HTR-8/SVneo (cell line): ENCODE measurements at regions not wholly inside any gene's neighbourhood (a gene's known extent, or its start where the extent isn't known, plus 50 kb on each side); places are given as distances from the start of the nearest gene placed in this dataset.
"Not testable (repeated sequence)": the region's sequence is repeated elsewhere in the genome, so short reads cannot be mapped to it uniquely, and the experiment has no call there.

Experiments
- DNase-seq: peaks from one replicate; pipeline ENCODE4 v3.0.0; 2011; ENCODE audit warnings: low spot score, mixed read lengths; ENCODE audit not compliant: insufficient read length
- FAIRE-seq: peaks from 2 replicates; lab custom pipeline; 2011; peaks lifted over from hg19 to GRCh38; lab: Jason Lieb, UNC

DNA sequence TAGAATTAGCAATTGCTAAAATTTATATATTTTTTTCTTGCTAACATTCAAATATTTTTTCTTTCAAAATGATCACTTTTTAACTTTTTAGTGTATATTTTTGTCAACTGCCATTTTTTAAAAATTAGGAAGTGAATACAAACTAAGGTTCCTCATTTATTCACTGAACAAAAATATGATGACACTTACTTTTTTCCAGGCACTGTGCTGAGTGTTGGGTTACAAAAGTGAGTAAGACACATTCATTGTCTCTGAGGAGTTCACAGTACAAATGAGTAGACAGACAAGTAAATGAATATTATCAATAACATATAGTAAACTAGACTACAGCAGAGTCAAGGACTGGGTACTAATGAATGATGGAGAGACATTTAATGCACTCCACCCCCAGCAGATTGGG is 543.5 kb downstream of the PDHA2 start:
- no peak for DNase-seq
- FAIRE-seq = no peak

DNA sequence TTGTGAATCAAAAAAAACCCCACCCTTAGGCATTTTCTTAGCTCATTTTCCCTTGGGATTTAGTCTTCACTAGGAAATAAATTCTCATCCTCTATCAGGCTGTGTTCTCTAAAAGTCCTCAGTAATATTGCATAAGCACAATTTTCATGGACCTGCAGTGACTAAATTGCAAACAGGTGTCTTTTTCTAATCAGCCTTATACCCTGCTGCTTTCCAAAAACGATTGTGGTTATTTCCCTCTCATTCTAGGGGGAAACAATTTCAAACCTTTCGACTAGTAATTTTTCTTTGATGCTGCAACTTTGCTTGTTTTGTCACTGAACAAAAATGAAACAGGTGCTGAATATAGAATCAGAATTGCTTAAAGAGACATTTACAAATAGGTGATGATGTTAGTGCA is 549.9 kb downstream of the PDHA2 start:
- FAIRE-seq = no peak
- DNase-seq = no peak

DNA sequence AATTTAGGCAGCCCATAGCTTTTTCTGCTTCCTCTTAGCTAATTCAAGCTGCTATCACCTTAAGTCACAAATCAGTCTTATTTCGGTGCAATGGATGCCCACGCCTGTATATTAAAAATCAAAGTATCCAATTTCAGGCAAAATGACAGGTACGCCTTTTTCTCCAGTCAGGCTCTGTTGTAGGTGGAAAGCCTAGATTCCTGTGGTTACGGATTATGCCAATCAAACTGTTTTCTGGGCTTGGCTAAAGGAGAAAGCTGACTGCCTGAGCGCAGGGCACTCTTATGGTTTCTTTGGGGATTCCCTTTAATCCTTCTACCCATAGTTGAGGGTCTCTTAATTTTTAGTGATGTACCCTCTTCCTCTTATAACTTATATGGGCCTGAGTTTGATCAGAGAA is 550.5 kb downstream of the PDHA2 start:
- FAIRE-seq (no peak), DNase-seq (no peak)

DNA sequence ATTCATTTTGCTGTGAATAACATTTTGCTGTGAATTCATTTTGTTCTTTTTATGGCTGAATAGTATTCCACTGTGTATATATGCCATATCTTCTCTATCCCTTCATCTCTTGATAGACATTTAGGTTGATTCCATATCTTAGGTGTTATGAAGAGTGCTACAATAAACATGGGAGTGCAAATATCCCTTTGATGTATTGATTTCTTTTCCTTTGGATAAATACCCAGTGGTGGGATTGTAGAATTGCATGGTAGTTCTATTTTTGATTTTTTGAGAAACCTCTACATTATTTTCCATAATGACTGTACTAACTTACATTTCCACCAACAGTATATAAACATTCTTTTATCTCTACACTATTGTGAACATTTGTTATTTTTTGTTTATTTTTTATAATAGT is 555.9 kb downstream of the PDHA2 start:
- DNase-seq (no peak), FAIRE-seq (no peak)

DNA sequence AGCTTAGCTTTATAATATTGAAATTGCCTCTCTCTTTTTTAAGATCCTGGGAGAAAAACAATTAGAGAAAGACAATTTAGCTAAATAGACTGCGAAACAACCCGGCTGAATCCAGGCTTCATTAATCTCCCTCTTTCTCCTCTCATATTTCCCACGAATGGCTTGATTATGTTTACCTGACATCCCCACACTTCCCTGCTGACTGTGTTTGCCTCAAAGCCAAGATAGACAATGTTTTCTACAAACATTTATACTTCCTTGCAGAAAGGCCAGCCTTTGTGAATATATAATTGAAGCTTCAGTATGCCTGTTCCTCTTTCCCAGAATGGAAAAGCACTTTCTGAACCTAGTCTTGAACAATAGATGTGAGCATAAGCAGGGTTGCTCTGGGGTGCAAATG is 566.8 kb downstream of the PDHA2 start:
- DNase-seq = no peak
- FAIRE-seq = no peak

DNA sequence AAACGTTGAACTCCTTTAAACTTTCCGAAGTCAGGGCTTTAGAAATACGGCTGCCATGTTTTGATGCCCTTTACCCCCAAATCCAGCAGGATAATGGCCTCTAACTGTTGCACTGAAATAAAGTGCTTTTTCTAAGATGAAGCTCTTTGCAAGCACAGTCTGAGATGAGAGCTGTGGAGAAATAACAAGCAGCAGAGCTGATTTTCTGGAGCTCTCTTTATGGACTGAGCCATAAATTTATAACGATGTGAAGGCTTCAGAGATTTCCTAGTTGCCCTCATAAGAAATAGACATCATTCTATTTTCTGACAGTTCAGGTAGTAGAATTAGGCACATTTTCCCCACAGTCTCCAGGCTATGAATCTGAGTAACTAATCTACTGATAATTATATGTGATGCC is 567.3 kb downstream of the PDHA2 start:
- FAIRE-seq = no peak
- no peak for DNase-seq

DNA sequence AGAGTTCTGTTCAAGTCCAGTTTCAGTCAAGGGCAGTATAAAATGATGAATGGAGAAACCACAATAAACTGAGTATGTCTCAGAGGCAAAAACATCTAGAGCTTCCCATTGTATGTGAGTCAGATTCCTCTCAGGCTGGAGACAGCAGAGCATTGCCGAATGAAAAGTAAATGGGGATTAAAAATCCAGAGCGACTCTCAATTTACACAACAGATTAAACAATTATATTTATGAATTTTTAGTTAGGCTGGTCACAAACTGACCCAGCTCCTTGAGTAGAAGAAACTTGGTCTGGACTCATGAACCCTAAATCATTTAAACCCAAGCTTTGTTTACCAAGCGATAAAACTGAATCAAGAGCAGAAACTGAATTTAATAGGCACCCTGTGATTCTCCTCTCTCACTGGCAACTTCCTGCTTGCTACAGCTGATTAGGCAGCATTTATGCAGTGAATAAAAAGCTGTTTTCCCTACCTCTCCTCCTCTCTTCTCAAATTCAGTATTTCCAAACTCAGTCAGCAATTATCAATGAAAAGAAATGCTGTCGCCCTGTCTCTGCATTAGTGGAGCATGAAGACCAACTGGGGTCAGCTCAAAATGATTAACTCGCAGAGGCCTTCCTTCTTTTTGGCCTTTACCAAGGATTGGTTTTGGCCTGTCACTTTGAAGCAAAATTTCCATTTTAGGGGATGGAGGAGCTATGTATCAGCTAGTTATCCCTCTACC is 568.0 kb downstream of the PDHA2 start:
- no peak for FAIRE-seq
- DNase-seq = no peak

DNA sequence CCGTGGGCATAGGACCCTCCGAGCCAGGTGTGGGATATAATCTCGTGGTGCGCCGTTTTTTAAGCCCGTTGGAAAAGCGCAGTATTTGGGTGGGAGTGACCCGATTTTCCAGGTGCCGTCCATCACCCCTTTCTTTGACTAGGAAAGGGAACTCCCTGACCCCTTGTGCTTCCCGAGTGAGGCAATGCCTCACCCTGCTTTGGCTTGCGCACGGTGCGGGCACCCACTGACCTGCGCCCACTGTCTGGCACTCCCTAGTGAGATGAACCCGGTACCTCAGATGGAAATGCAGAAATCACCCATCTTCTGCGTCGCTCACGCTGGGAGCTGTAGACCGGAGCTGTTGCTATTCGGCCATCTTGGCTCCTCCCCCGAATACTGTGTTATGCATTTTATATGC is 575.0 kb downstream of the PDHA2 start:
- FAIRE-seq, DNase-seq: not testable (repeated sequence)

DNA sequence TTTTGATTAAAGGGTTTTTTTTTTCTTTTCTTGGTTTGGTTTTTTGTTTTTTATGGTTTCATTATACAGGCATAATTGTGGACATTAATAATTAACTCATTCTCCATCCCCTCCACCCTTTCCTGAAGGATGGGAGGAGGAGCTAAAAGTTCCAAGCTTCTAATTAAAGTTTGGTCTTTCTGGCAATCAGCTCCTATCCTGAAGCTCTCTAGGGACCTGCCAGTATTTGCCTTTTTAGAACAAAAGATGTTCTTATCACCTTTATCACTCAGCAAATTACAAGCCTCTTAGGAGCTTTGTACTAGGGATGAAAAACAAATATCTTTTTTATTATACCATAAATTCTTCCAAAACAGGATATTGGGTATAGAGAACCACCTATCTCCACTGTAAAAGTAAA is 589.8 kb downstream of the PDHA2 start:
- no peak for DNase-seq
- FAIRE-seq = no peak

DNA sequence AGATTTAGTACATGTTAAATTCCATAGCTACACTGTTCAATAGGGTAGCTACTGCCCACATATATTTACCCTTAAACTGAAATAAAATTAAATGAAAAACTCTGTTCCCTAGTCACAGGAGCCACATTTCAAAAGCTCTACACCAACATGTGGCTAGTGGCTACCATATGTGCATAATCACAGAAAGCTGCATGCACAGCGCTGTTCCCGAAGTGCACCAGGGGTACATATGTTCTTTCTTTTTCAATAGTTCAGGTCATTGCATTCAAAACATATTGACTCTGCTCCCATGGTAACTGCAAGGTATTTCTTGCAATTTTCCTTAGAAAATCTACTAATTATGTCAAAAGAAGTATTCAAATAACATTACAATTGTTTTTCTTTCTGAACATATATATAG is 591.2 kb downstream of the PDHA2 start:
- no peak for DNase-seq
- FAIRE-seq = no peak

DNA sequence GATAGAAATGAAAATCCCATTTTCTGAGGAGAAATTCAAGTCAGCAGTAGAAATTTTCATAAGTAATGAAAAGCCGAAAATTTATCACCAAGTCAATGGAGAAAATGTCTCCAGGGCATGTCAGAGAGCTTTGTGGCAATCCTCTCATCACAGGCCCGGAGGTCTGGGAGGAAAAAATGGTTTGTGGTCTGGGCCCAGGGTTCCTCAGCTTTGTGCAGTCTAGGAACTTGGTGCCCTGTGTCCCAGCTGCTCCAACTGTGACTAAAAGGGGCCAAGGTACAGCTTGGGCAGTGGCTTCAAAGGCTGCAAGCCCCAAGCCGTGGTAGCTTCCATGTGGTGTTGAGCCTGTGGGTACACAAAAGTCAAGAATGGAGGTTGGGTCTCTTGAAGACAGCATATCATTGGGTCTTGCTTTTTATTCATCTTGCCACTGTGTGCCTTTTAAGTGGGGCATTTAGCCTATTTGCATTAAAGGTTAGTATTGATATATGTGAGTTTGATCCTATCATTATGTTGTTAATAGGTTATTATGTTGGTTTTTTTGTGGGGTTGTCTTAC is 608.5 kb downstream of the PDHA2 start:
- FAIRE-seq = no peak
- DNase-seq = no peak

DNA sequence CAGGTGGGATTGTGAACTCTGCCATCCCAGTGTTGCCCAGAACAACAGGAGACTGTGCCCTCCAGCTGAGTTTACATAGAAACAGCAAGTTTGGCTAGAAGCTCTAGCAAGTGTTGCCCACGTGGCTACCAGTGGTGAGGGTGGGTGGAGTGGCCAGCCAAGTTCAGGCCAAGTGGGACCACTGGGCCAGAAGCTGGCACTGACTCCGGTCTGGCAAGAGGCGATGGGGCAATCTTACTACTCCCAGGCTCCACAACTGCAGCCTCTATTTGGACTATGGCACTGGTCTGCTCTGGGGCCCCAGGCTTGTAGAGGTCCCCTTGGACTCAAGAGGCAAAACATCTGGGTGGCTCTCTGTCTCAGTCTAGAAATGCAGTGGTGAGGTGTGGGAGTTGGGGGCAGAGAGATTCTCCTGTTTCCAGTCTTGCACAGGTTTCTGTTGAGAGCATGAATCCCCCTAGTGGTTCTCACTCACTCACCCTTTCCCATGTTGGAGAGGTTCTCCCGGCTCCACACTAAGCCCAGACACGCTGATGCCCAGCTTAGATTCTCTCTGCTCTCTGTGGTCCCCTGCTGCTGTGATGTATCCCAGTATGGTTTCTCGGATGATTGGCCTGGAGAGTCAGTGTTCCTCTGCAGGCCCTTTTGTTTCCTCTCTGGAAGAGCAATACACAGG is 615.3 kb downstream of the PDHA2 start:
- FAIRE-seq = no peak
- DNase-seq = no peak

DNA sequence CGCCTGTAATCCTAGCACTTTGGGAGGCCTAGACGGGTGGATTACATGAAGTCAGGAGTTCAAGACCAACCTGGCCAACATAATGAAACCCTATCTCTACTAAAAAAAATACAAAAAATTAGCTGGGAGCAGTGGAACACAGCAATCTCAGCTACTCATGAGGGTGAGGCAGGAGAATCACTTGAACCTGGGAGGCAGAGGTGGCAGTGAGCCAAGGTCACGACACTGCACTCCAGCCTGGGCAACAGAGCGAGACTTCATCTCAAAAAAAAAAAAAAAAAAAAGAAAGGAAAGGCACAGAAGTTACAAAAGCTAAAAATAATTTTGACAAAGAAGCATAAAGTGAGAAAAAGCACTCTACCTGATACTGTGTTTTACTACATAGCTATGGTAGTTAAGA is 618.1 kb downstream of the PDHA2 start:
- DNase-seq, FAIRE-seq: not testable (repeated sequence)

DNA sequence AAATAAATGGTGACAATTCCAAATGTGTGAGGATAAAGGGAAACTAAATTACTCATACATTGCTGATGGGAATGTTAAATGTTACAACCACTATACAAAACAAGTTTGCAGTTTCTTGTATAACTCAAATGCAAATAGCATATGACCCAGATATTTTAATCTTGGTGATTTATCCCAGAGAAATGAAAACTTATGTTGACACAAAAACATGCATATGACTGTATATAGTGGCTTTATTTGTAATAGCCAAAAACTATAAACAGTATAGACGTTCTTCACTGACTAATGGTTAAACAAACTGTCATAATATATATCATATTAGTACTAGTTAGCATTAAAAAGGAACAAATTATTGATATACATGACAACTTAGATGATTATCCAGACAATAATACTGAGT is 619.2 kb downstream of the PDHA2 start:
- no peak for FAIRE-seq
- no peak for DNase-seq

DNA sequence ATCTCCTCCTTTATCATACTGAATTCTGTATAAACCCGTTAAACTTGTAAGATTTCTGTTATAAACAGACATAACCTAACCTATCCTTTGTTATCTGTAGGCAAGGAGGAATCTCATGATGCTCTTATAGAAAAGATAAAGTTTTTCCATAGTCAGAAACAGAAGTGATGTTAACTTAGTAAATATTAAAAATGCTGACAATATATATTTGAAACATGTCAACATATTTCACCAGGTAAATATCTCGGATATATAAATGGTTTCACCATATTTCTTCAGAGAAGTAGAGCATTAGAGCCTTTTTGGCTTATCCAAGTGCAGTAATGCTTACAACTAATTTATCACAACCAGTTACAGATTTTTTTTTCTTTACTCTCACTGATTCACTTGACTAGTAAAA is 625.9 kb downstream of the PDHA2 start:
- DNase-seq (no peak), FAIRE-seq (no peak)

DNA sequence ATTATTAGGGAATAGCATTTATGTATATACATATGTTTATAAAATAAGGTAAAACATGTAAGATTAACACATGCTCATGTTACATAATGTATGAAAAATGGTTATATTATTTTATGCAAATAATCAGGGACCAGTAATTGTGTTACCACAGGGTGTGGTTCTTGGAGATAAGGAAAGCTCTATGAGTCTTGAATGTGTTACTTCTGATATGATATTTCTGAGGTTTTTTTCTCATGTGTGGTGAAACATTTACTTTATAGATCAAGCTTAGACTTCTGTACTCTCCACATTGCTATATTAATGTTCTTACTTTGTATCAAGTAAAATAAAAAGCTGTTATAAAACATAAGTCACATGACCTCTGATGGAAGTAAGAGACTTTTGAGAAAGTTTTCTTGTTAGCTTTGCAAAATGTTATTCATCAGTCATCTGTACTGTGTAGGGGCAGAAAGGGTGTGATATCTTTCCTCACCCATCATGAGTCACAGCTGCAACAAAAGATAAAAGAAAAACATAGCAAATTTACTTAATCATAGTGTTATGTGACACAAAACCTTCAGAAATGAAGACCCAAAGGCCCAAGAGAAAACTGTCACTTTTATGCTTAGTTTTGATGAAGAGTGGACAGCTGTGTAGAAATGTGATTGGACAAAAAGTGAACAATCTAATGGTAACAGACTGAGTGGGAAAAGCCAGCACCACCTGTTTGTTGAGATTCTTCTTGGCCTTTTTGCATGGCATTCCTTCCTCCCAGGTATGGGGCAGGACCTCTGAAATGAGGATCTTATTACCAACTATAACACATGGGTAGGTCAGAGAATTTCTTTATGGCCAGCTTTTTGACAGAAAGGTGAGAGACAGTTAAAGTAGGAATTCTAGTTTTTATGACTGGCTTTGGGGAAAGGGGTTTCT is 632.3 kb downstream of the PDHA2 start:
- DNase-seq (no peak), FAIRE-seq (no peak)

DNA sequence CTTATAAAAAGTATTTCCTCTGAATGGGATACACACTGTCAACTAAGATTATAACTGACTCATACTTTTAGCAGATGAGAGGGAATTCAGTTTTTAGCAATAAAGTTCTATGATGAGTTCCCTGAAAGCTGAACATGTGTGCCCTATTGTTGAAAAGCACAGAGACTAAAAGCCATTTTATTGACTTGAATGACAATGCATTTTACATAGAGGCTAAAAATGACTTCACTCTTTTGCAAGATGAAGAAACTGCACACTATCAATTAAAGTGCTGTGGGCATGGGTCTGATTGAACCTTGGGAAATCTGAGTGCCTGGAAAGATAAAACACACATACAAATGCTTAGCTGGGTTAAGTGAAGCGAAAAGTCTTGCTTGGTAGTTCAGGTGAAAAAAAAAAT is 633.4 kb downstream of the PDHA2 start:
- no peak for FAIRE-seq

DNA sequence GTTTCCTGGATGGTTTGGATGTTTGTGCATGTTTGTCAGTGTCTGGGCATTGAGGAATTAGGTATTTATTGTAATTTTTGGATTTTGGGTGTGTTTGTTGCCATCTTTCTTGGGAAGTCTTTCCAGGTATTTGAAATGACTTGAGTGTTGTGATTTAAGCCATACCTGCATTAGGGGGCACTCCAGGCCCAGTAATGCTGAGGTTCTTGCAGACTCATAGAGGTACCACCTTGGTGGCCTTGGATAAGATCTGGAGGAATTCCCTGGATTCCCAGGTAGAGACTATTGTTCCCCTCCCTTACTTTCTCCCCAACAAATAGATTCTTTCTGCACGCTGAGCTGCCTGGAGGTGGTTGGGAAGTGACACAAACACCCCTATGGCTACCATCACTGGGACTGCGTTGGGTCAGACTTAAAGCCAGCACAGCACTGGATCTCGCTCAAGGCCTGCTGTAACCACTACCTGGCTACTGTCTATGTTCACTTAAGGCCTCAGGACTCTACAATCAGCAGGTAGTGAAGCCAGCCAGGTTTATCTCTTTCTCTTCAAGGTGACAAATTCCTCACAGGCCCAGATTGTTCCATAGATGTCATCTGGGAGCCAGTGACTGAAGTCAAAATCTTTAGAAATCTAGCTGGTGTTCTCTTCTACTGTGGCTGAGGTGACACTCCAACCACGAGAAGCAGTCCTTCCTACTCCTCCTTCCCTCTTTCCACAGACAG is 643.6 kb downstream of the PDHA2 start:
- DNase-seq = no peak
- no peak for FAIRE-seq

More for the DNA sequence above, 633.4 kb downstream of the PDHA2 start:
- DNase-seq = no peak

DNA sequence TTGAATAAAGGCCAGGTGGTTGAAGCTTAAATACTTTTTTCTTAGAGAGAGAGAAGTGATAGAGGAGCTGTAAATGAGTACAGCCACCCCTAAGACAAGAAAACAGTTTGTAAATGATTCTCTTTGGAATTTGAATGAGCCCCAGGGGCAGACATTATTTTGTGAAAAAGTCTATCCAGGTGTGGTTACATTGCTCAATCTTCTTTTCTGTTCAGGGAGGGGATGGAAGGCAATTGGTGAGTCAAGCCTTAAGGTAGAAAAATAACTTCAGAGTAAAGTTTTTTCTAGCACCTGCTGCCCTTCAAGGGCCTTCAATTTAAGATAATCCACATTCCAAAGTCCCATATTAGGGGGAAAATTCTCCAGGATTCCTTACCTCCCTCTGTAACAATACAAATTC is 646.7 kb downstream of the PDHA2 start:
- FAIRE-seq = no peak
- no peak for DNase-seq

DNA sequence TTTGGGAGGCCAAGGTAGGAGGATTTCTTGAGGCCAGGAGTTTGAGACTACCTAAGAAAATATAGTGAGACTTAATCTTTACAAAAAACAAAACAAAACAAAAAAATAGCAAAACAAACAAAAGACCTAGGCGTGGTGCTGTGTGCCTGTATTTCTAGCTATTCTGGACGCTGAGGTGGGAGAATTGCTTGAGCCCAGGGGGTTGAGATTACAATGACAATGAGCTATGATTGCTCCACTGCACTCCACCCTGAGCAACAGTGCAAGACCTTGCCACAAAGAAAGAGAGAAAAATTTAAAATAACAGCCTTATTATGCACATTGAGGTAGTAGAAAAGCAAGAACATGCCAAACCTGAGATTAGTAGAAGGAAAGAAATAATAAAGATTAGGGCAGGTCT is 657.7 kb downstream of the PDHA2 start:
- DNase-seq = no peak
- FAIRE-seq = no peak
